Amniotic epithelial cell (primary cell): ENCODE measurements at regions not wholly inside any gene's neighbourhood (a gene's known extent, or its start where the extent isn't known, plus 50 kb on each side); places are given as distances from the start of the nearest gene placed in this dataset.
"Not testable (repeated sequence)": the region's sequence is repeated elsewhere in the genome, so short reads cannot be mapped to it uniquely, and the experiment has no call there.

Experiments used
- DNase-seq: peaks from one replicate; pipeline ENCODE4 v3.0.0-alpha.2; 2010; ENCODE audit warnings: low read depth

DNA sequence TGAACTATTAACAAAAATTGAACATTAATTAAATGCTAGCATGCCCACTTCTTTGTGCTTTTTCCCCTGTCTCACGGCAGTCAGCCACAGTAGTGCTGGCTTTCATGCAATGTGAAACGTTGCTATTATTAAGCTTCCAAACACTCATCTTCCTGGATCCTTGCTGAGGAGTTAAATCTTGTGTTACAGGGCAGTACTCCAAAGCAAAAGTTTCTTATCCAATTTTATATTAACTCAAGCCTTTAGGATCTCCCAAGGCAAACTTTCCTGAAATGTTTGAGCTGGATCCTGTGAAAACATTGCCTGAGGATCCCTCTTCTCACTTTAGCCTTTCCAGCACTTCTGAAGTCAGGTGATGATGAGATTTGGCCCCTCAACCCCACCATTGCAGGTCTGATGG, 1454.8 kb downstream of the FSTL5 start:
- DNase-seq: no peak

DNA sequence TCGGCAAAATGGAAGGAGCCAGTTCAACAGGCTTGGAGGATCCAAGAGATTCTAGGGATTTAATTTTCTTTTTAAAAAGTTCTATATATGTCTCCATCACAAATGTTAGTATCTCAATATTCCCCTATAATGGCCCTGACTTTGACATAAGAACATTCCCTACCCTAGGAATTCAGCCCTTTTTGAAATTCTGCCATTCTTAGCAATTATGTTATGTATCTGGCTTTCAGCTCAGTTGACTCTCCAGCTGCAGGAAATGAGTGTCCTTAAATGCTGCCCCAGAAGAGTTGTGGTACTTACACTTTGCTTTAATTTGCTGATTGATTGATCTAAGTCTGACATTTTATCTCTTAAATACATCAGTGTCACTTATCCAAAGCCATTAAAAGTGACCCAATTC, 1454.3 kb downstream of the FSTL5 start:
- no peak for DNase-seq

DNA sequence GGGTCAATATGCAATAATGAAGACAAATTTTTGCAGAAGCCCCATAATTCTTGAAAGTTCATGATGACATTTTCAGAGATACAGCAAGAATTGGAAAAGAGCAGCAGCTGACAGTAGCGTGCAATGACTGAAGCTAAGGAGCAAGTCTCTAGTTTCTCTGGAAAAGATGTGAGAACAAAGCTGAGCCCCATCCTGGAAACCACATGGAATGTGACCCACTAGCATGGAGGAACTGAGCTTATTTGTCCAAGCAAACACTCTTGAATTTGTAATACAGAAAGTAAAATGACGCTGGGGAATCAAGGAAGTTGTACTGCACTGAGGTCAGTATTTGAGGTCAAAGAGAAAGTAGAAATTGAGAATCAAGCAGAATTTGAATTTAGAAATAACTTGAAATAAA, 1447.2 kb downstream of the FSTL5 start:
- DNase-seq: no peak

DNA sequence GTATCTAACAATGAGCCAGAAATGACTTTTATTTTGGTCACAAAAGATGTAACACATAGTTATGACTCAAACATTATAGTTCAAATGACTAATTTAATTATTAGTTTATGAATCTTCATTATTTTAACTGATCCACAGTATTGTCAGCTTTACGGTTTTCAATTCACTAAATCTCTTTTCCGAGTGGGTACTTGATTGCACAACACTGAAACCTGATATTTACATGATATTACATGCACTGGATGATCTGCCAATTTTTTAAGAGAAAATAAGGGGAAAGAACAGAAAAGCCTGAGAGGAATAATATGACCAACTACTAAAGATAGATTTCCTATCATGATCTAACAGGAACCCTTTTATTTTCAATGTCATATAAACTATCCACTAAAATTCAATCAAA, 1446.0 kb downstream of the FSTL5 start:
- no peak for DNase-seq

DNA sequence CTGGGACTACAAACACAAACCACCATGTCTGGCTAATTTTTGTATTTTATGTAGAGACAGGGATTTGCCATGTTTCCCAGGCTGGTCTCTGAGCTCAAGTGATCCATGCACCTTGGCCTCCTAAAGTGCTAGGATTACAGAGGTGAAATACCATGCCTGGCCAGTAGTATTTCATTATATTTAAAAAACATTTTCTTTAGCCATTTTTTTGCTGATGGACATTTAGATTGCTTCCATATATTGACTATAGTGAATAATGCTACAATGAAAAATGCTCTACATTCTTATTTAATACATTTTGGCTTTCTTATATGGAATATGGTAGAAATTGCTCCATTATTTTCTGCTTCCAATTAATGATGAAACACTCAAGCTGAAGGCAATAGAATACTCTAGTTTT, 1439.7 kb downstream of the FSTL5 start:
- no peak for DNase-seq

DNA sequence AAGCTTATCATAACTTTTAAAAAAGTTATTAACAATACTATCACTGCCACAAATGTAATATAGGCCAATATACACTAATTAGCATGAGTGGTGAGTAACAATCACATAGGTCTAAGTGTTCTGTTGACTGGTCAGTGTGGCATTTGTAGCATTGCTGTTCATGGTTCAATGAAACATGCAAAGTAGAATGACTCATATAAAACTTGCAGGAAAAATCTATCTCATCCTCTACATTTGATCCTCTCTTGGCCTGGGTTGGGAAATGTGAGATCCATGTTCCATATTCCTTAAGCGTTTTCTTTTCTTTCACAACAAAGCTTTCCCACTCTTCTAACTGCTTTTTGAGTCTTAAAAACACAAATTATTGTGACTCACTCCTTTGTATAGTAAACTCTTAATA, 1418.7 kb downstream of the FSTL5 start:
- no peak for DNase-seq

DNA sequence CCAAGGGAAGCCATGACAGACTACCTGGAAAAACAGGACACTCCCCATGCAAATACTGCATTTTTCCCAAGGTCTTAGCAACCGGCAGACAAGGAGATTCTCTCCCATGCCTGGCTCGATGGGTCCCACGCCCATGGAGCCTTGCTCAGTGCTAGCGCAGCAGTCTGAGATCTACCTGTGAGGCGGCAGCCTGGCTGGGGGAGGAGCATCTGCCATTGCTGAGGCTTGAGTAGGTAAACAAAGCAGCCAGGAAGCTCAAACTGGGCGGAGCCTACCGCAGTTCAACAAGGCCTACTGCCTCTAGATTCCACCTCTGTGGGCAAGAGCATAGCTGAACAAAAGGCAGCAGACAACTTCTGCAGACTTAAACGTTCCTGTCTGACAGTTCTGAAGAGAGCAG, 1417.2 kb downstream of the FSTL5 start:
- not testable (repeated sequence) for DNase-seq

DNA sequence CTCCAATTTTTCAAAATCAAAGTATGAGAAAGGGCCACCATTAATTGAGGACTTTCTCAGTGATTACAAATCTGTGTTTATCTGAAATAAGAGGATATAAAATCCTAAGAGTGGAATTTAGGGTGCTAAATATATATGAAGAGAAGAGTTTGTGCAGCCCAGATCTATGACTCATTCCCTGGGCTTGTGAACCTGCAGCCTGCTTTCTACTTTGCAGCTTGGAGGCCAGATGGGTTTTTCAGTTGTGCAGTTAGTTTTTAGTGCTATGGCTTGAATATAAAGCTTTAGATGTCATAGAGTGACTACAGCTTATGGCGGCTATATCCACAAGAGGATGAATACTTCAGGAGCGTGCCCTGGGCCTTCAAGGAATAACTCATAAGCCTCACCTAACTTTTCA, 1391.1 kb downstream of the FSTL5 start:
- DNase-seq: no peak

DNA sequence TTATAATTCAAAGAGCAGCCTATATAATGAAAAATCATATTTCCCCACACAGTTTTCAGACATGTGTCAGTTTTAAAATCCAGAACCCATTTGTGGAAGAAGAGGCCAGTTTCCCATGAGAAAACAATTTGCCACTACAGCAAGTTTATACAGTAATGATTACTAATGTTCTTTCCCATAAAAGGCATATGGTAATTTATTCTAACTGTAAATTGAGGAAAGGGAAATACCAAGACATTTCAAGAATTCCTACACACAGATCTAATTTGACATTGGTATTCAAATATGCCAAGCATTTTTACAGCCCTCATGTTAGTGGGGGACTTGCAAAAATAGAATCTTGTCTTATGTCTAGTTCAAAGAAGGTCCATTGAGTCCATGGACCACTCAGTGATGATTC, 1368.6 kb downstream of the FSTL5 start:
- no peak for DNase-seq

DNA sequence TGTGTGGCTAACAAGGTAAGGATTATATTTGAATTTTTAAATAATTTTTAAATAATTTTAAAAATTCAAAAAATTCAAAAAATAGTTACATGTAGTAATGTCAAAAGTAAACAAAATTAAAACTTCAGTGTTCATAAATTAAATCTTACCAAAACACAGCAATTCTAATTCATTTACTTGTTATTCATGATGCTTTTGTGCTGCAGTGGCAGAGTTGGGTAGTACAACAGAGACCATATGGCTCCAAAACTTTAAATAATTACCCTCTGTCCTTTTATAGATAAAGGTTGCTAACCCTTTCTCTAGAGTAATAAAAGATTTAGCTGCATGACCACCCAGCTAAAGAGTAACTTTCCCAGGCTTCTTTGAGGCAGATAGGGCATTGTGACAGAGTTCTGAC, 1355.6 kb downstream of the FSTL5 start:
- no peak for DNase-seq

DNA sequence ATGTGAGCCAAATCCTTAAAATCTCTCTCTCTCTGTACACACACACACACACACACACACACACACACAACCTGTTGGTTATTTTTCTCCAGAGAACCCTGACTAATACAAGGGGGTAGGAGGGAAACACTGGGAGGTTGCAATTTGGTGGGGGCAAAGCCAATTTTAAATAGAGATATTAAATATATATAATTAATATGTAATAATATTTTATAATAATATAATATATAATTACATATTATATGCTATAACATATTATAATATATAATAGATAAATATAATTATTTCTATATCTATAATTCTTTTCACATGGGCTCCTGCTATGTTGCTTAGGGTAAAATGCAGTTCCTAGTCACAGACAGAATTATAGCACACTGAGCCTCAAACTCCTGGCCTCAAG, 1354.2 kb downstream of the FSTL5 start:
- no peak for DNase-seq

DNA sequence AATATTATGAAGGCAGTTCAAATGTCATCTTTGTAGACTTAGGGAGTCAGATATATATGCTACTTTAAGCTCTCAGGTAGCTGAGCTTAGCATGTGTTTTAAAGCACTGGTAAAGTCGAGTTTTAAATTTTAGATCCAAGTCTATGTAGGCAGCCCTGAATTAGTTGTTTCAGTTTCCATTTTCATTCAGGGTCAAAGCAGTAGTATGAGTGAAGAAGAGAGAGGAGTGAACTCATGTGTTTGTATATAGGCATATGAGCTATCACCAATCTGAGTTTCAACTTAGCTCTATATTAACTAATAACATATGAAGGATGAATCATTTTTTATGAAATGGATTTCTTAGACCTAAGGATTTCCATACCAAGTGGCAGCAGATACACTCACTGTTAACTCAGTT, 1353.4 kb downstream of the FSTL5 start:
- no peak for DNase-seq

DNA sequence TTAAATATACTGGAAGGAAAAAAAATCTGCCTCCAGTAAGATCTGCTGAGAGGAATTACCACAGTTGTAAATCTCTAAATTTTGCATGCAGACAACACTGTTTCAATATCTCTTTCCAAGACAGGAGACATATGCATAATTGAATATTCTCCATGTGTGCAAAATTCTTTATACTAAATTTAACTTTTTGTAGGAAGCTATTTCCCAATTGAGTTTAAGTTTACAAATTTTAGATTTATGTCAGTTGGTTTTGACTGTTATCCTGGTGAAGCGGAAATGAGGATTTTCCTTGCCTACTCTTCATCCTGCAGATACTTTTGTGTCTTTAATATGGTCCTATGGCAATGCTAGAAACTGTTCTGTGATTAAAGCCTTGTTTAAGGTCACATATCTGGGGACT, 1352.9 kb downstream of the FSTL5 start:
- no peak for DNase-seq

DNA sequence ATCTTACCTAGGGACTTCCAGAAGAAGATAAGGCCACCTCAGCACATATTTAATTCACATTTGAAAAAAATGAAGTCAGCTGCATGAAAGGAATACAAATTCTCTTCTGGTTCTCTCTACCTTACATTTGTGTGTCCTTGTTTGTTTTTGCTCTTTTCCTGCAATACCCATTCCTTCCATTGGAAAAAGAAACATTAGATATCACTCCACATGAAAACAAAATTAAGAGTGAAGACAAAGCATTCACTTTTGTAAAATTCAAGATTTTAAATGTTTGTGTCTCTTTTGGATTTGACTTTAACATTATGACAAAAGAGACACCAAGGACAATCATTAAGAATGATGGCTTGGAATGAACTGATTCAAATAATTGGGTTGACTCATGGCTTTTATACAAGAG, 1351.8 kb downstream of the FSTL5 start:
- no peak for DNase-seq

DNA sequence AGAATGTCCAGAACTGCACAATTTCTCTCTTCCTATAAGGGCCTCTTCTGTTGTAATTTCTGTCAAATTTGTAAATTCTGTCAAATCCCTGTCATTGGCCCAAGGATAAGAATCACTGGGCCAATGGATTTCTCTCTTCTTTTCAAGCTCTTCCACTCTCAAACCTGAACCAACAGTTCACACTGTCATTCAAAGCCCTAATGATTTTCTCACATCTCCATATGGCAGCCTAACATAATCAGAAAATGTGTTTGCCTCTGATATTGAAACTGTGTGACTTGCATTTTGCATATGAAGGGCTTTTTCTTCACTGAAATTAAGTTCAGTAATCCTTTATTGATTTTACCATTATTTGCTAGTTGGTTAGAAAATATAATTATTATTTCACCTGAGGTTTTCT, 1349.1 kb downstream of the FSTL5 start:
- DNase-seq: no peak

DNA sequence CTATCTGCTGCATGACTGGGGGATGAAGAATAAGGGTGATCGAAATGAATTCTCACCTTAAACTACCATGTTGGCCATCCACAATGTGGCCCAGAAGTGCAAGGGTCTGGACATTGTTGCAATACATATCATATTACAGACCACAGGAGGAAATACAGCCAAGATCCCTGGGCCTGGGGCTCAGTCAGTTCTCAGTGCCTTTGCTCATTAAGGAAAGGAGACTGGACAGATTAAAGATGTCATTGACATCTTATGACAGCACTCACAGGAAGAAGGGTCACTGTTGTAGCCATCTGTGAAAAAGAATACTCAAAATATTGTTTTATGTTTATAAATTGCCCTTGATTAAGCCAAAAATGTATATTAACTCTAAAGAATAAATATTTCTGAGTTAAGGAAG, 1345.2 kb downstream of the FSTL5 start:
- no peak for DNase-seq

DNA sequence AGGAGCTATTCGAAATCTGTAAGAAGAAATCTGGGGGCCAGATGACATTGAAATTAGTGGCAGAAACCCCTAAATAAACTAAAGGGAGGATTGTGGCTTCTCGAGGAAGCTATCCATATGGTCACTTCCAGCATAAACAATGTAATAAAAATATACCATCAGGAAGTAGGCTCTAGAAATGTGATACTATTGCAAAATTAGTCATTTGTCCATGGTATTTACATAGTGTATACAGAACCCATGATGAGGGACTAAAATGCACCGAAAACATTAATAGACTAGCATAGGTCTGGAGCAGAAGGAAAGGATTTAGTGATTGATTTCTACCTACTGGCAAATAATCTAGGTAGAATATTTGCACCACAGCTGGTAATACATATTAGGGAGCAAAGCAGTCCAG, 1344.0 kb downstream of the FSTL5 start:
- DNase-seq: no peak

DNA sequence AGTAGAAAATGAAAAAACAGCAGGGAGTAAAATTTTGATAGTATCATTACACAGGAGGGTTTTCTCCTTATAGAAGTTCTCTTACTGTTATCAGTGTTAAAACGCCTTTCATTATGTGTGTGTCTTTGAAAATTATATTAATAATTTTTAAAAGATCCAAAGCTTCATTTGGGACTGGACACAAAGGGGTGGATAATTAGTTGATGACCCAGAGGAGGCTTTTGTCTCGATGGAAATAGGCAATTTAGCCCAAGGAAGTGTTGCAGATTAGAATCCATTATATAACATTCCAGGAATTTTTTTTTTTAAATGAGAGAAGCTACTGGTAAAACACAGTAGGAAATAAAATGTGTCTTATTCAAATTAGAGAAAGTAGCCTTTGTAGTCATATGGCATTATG, 1339.3 kb downstream of the FSTL5 start:
- DNase-seq: no peak

DNA sequence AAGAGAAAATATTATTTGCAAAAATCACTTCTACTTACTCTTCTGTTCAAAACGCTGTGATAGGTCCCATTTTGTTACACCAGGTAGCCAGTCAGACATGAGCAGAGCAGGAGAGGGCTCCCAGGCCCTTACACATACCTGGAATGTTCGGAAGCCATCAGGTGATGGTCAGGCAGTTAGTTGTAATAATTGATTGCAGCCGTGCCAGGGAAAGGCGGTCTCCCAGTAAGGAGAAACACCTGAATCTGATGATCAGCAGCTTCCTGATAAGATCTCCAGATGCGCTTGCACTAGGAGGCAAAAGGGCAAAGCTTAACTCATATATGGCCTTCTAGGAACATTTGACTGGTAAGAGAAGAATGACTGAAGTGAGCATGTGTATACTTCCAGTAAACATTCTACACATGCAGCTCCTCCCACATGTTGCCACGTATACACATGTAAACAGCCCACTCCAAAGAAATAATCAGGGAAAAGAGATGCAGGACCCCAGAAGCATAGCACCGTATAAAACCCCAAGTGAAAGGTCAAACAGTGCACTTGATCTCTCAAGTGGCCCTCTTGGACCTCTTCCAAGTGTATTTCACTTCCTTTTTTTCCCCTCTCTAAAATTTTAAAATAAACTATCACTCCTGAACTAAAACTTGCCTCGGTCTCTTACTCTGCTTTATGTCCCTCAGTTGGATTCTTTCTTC, 1338.0 kb downstream of the FSTL5 start:
- DNase-seq: no peak

DNA sequence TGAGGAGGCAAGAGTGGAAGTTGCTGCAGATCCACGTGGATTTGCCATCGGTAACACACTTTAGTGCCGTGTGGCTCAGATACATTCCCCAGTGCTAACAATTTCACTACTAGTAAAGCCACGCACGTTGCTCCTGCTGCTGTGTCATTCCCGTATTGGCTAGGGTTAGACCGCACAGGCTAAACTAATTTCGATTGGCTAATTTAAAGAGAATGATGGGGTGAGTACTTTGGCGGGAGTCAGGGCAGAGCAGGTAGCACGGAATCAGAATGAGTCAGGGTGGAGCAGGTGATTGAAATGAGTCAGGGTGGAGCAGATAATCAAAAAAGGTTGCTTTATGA, 1337.5 kb downstream of the FSTL5 start:
- no peak for DNase-seq

DNA sequence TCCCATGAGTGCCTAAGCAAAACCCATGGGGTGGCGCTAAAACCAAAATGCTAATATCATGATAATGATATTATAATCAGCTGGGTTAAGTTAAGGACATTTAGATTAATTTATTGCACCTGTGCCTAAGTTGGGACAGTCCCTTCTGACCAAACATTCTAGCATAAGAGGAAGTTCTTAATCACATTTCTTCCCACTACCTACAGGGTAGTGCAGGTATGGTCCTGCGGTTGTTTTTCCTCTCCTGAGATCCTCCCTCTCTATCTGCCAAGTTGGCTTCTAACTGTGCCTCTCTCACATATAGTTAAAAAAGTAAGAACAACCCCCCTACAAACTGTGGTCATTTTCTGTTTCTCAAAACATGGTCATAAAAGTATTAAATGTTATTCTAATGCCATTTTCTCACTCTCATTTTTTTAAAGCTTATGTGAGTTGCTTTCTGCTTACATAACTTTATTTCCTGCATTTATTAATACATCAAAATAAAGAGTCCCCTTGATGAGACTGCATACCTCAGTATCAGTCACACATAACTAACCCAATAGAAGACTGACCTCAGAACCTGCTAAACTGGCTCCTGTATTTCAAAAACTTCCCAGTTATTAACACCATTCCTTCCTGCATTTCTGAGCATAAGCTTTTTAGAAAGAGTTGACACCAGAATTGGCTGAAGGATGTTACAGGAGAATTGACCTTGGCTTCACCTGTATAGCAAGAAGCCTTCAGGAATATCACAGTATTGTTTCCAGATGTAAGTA, 1332.5 kb downstream of the FSTL5 start:
- DNase-seq: no peak

DNA sequence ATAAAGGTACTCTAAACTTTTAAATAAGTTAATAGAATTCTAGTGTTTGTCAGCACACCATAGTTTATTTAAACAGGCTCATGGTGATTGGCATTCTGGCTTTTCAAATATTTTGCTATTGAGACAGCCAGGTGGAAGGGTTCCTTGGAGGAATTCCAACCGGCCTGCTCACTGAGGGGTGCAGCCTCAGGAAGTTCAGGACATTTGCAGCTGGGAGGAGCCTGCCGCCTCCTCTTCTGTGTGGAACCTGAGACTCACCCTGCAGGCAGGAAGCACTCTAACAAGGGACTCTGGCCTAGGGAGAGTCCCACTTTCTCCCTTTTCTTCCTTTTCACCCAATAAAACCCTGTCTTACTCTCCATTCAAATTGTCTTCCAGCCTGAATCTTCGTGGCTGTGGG, 1328.0 kb downstream of the FSTL5 start:
- DNase-seq: no peak

DNA sequence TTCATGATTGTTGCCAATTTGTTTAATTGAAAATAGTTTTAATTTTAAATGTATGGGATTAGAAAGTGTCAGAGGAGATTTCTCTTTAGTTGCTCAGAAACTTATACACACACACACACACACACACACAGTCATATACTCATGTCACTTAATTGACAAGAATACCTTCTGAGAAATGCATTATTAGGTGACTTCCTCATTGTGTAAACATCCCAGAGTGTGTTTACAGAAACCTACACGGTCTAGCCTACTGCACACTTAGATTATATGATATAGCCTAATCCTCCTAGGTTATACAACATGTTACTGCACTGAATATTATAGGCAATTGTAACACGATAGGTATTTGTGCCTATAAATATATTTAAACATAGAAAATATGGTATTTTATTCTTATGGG, 1327.4 kb downstream of the FSTL5 start:
- DNase-seq: no peak

DNA sequence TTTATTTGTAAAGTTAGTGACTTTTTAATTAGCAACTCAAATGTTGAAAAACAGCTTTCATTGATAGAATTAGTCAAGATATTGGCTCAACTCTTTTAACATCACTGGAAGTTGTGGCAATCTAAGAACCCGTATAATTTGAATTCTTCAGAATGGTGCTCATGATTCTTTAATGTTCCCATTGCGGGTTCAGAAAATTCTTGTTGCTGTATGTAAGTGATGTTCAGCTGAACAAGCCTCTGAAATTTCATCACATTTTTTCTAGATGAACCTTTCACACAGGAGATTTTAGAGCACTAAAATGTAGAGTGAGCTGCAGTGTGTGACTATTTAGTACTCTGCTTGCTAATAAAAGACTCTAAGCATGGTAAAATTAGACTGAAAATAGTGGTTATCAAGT, 1317.7 kb downstream of the FSTL5 start:
- peak; percentile 16 for DNase-seq
